CD4-positive, alpha-beta T cell treated with Interleukin-17A for 4 hours (primary cell): ENCODE measurements at regions not wholly inside any gene's neighbourhood (a gene's known extent, or its start where the extent isn't known, plus 50 kb on each side); places are given as distances from the start of the nearest gene placed in this dataset.
"Not testable (repeated sequence)": the region's sequence is repeated elsewhere in the genome, so short reads cannot be mapped to it uniquely, and the experiment has no call there.

Source experiments
- DNase-seq: peaks from one replicate; pipeline ENCODE4 v3.0.0-alpha.2; 2020; ENCODE audit warnings: mixed read lengths

GRCh38 chr7:149564340-149565095 lies 66.9 kb upstream of the ZNF746 start:
- DNase-seq = no peak

GRCh38 chr7:149562602-149563001 lies 65.0 kb upstream of the ZNF746 start:
- no peak for DNase-seq

- no peak for DNase-seq
Measured at GRCh38 chr7:149561072-149561471, 63.5 kb upstream of the ZNF746 start.

DNA sequence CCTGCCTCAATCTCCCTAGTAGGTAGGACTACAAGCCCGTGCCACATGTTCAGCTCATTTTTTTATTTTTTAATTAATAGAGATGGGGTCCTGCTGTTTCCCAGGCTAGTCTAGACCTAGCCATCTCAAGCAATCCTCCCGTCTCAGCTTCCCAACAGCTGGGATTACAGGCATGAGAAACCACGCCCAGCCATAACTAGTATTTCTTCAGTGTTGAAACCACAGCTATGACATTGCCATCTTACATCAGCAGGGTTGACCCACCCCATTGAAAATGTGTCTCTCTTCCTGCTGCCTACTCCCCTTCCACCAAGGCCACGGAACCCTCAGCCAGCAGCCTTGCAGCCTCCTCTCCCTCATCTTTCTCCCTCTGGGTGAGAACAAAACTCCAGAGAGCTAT lies 62.1 kb upstream of the ZNF746 start:
- no peak for DNase-seq

- no peak for DNase-seq
Measured at GRCh38 chr7:149558149-149558861, 60.7 kb upstream of the ZNF746 start.

GRCh38 chr7:149556525-149556924 lies 58.9 kb upstream of the ZNF746 start:
- not testable (repeated sequence) for DNase-seq

GRCh38 chr7:149554821-149555220 lies 57.2 kb upstream of the ZNF746 start:
- DNase-seq = not testable (repeated sequence)

DNA sequence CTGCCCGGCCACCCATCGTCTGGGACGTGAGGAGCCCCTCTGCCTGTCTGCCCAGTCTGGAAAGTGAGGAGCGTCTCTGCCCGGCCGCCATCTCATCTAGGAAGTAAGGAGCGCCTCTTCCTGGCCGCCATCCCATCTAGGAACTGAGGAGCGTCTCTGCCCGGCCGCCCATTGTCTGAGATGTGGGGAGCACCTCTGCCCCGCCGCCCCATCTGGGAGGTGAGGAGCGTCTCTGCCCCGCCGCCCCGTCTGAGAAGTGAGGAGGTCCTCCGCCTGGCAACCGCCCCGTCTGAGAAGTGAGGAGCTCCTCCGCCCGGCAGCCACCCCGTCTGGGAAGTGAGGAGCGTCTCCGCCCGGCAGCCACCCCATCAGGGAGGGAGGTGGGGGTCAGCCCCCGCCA lies 56.4 kb upstream of the ZNF746 start:
- DNase-seq = not testable (repeated sequence)

DNA sequence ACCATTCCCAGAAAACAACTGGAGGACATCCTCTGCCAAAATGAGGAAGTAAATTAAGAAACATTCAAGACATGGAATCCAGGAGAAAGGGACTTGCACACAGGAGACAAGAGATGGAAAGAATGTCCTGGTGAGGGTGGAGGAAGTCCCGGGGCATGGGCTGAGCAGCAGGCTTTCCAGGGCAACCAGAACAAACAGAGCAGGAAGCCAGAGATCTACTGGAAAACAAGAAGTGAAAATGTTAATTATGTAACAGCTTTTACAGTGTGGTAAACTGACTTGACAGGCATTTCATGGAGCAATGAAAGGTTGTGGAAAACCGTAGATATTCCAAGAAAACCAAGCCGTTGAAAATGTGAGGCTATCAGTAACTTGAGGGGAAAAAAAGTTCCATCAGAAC lies 55.2 kb upstream of the ZNF746 start:
- DNase-seq = no peak
